Activated CD4-positive, alpha-beta T cell treated with anti-CD3 and anti-CD28 coated beads for 1 hour (primary cell): ENCODE measurements at regions not wholly inside any gene's neighbourhood (a gene's known extent, or its start where the extent isn't known, plus 50 kb on each side); places are given as distances from the start of the nearest gene placed in this dataset.

Experiments used
- DNase-seq: peaks from one replicate; pipeline ENCODE4 v3.0.0-alpha.2; 2020

- no peak for DNase-seq
Measured at GRCh38 chr7:67698354-67698753, 701.7 kb downstream of the TYW1 start.

DNA sequence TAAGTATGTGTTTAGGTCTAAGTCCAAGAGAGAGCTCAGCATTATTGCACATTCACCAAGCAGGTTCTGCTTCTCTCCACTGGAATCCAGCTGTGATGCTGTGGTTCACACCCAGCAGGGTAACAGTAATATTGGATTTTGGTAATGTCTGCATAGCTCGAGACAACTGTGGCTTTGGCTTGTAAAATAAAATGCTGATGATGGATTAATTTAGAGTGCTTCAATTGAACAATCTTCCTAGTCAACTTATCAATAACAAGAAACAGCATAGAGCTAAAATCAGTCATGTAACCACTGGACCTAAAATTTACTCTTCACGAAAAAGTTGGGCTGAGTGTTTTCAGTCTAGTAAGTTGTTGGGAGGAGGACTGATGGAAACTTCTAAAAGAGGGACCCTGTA is 709.2 kb downstream of the TYW1 start:
- DNase-seq: no peak

DNA sequence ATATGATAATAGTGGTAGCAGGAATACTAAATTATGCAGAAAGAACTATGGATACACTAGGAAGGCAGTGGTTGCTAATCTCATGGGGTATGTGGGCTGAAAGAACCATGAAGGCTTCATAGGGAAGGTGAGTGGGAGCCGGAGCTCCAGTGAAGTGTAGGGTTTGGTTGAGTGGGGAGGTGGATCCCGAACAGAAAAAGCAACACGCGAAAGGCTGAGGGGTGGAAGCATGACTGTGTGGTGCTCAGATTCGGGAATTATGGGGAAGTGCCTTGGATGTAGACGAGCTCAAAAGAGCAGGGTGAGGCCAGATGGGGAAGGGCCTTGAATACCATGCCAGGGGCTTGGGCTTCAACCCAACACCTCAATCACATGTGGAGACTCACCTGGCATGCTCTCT is 715.1 kb downstream of the TYW1 start:
- DNase-seq: no peak

DNA sequence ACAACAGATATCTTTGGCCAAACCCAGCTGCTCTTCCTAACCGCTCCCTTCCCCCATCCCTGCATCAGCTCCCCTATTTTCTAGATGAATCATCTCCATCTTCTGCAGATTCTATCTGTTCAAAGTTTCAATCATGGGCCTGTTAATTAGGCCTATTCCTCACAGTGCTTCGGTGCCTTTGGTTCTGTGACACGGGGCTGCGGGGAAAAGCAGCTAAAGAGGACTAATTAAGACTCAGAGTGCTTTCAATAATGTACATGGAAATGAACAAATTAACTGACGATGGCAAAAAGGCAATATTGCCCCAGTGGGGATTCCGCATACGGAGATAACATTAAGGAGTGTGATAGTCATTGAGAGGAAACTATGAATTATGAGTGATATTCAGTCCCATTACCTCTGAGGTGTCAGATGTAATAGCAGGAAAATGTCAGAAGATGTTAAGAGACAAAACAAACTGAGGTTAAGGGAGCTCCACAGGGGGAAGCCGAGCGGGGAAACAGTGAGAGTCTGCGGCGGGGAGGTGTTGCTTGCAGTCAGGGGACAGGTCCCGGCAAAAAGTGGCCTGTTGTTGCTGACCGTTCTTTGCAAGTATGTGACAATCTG is 716.9 kb downstream of the TYW1 start:
- no peak for DNase-seq

GRCh38 chr7:67716729-67717128 is 720.1 kb downstream of the TYW1 start:
- no peak for DNase-seq

DNA sequence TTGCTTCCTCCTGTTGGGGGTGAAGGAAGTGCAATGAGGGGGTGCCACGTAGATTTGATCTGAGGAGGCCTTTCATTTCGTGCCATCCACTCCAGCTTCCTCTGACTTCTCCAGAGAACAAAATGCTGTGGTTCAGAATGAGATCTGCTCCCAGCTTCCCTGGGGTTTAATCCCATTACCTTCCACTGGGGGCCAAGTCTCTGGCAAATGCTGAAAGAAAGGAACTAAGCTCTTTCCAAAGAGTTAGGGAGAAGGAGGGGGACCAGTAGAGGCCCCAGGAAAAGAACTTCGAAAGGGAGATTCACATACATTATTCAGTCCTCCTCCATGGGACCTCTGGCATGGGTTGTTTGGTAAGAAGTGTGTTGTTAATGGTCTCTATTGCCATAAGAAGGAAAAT is 727.0 kb downstream of the TYW1 start:
- no peak for DNase-seq

GRCh38 chr7:67724435-67724834 is 727.8 kb downstream of the TYW1 start:
- no peak for DNase-seq

DNA sequence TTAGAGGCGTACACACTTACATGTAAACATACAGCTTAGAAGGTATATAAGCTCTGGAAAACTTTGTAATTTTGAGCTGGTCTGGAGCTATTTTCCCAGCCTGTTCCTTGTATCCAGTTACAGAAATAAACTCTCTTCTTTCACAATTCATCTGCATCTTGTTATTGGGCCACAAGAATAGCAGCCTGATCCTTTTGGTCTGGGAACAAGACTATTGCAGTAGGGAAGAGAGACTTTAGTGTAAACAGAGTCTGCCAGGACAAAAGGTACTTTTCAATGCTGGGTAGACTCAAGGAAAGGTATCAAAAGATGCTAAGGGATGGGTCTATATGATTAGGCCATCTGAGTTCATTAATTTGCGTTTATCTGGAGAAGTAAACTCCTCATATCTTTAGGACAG is 728.3 kb downstream of the TYW1 start:
- no peak for DNase-seq

DNA sequence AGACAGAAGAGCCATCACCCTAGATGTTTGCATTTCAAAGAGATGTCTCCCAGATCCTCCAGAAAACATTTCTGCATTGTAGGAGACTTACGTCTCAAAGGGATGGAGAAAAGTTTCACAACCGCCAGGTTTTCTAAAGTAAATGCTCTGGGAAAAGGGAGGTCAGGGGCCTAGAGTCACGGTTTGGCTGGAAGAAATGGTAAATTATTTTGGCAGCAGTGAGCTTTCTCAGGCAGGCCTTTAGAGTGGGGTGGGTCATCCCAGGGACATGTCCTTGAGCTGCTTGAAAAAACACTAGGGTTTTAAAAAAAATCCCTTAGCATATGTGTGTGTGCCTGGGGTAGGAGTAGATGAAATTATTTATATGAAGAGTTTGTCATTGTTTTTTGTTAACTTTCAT is 728.8 kb downstream of the TYW1 start:
- DNase-seq: no peak

DNA sequence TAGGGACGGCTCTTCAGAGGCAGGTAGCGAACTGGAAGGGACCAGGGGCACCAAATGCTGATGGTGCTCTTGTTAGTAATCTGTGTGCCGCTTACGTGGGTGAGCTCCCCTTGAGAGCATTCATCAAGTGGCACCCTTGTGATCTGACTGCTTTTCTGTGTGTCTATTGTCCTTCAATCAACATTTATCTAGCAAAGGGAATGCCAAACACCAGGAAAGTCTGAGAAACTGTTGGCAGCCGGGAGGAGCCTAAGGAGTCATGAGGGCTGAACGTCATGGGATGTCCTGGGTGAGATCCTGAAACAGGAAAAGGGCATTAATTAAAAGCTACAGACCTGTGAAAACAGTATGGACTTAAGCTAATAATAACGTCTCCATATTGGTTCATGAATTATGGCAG is 733.1 kb downstream of the TYW1 start:
- DNase-seq: no peak

GRCh38 chr7:67731704-67732103 is 735.1 kb downstream of the TYW1 start:
- DNase-seq: no peak

- no peak for DNase-seq
Measured at GRCh38 chr7:67732898-67733297, 736.3 kb downstream of the TYW1 start.

DNA sequence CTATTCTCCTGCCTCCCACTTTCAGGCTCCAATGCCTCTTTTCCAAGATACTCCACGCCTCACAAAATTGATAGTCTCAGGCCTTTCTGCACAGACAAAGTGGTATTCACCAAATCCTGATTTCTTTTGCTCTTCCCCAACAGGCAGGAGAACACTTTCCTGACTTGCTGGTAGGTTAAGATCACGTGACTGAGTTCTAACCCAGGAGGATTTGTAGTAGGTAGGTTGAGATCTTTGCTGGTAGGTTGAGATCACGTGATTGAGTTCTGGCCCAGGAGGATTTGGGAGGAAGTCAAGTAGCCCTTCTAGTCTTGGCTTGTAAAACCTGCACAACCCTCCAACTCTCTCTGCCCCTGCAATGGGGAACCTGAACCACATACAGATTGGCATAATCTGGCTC is 741.5 kb downstream of the TYW1 start:
- no peak for DNase-seq

DNA sequence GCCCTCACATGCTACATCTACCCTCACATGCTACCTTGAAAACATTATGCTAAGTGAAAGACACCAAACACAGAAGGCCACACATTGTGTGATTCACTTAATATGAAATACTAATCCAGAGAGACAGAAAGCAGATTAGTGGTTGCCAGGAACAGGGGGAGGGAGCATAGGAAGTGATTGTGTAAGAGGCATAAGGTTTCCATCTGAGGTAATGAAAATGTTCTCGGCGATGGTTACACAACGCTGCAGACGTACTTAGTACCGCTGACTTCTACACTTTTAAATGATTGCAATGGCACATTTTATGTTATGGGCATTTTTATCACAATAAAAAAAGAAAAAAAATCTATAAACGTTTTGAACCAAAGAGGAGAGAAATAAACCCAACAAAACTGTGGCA is 742.3 kb downstream of the TYW1 start:
- no peak for DNase-seq

GRCh38 chr7:67743501-67743900 is 746.9 kb downstream of the TYW1 start:
- no peak for DNase-seq

DNA sequence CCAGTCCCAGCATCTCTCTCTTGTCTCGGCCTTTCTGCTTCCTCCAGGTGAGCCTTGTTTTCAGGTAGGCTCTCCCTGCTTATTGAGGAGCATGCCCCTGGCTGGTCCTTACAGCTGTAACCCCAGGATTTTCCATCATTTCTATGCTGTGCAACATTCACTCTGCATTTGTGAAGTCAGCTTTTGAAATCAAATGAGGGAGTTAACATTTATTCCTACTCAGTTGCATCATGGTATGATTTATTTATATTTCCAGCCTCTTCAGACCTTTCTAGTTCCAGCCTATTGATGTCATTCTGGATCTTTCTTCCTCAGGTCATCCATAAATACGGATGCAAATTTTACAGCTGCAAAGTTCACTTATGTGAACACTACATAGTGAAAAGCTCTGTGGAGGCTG is 755.6 kb downstream of the TYW1 start:
- no peak for DNase-seq

DNA sequence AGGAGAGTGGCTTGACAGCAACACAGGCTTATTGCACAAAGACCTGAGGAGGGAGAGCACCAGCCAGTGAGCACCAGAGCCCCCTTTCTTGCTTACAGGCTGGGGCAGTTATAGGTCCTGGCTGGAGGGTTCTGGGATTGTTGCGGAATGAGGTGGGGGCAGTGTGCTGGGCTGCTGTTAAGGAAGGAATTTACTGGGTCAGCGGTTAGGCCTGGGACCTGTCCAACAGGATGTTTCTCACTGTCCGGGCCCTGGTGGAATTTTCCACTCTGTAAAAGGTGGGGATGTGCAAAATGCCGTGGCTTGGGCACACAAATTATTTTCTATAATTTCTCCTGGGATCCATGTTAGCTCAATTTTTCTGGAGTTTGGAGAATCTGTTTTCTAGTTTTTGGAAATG is 757.3 kb downstream of the TYW1 start:
- no peak for DNase-seq

DNA sequence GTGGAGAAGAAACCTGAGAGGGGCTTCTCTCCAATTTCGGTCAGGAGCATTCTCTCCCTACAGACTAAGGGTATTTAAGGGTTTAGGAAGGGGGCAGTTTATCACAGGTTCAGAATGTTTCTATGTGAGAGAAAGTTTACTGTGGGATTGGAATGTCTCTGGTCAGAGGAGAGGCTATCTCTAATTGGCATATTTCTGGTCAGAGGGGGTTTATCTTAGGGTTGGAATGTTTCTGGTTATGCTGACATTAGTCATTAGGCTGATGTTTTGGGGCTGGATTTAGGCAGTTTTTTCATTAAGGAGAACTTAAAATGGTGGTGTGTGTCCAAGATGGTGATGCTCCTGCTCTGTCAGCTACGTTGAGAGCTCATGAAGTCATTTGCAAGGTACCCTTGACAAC is 758.0 kb downstream of the TYW1 start:
- DNase-seq: no peak

DNA sequence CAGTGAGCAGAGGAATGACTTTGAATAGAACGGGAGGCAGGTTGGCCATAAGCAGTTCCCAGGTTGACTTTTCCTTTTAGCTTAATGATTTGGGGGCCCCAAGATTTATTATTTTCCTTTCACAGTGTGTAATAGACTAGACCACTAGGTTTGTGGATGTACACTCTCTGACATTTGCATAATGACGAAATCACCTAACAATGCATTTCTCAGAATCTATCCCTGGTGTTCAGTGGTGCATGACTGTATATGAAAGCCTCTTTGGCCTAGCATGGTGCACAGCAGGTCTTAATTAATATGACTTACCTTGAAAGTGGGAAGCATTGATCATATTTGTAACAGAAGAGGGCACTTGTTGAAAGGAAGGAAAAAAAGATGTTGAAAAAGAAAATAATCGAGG is 761.9 kb downstream of the TYW1 start:
- no peak for DNase-seq

DNA sequence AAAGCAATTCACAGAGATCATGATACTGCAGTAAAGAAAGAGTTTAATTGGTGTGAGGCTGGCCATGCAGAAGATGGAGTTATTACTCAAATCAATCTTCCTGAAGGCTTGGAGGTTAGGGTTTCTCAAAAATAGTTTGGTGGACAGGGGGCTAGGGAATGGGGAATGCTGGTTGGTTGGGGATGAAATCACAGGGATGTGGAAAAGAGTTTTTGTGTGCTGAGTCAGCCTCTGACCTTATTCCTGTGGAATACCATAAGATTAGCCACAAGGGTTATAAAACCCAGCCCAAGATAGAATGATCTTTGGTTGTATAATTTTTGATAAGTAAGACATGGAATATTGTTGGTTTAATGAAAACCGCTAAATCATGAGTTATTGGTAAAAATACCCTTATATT is 764.3 kb downstream of the TYW1 start:
- no peak for DNase-seq

- no peak for DNase-seq
Measured at GRCh38 chr7:67762516-67762915, 765.9 kb downstream of the TYW1 start.

- no peak for DNase-seq
Measured at GRCh38 chr7:67764289-67764688, 767.7 kb downstream of the TYW1 start.

DNA sequence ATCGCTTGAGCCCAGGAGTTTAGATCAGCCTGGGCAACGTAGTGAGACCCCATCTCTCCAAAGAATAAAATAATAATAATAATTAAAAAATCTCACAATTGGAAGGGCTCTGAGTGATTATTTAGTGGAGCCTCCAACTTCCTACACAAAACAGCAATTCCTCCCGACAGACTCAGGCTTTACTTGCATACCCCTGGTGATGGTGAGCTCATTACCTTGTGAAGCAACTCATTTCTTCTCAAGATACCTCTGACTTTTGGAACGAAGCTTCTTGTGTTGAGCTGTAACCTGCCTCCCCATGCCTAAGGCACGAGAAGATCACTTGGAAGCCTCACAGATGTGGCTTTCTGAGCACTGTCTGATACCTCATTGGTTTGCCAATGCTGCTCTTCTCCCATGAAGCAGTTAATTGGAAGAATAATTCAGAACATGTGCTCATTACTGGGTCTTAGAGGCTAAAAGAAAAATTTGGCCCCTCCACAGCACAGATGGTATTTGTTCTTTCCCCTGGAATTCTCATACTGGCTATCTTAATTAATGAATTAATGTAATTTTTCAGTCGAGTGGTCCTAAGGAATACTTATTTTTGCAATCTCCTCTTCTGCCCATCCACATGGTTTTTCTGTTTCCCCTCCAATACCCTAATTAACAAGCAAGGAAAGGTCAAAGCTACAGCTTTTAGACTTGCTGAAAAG is 769.0 kb downstream of the TYW1 start:
- no peak for DNase-seq

- DNase-seq: no peak
Measured at GRCh38 chr7:67766906-67767410, 770.3 kb downstream of the TYW1 start.
